NCI-H2107 treated with DMSO at 0.1 percent for 48 hours (cell line): ENCODE measurements at regions not wholly inside any gene's neighbourhood (a gene's known extent, or its start where the extent isn't known, plus 50 kb on each side); places are given as distances from the start of the nearest gene placed in this dataset.

Experiments used
- DNase-seq: peaks from one replicate; lab custom pipeline; 2025; ENCODE audit not compliant: unreplicated experiment; lab: John Stamatoyannopoulos, UW

- no peak for DNase-seq
Observed at GRCh38 chr7:46559194-46559832, 638.2 kb upstream of the IGFBP3 start.

DNA sequence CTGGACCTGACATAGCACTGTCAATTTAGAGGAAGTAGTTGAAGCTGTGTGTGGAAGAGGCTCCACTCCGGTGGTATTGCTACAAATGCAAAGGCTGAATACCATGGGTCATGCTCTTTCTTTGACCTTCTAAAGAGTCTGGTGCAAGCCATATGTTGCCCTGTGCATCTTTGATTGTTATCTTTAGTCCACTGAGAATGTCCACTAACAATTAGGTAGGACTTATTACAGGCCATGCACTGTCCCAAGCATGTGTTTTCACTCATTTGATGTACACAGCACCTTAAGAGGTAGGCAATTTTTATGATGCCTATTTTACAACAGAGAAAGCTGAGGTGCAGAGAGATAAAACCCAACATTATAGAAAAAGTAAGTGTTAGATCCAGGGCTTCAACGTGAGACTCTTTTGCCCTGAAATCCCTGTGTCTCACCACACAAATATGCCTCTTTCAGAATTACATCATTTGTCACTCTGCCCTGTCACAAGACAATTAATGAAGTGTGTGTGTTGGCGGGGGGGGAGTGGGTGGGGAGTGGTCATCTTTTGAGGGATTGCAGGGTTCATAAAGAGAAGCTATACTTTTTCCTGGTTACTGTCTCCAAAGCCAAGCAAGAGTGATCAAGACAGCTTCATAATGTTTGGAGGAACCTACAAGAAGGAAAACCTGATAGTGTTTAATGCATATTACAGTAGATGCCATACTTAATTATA, 637.6 kb upstream of the IGFBP3 start:
- DNase-seq: no peak

DNA sequence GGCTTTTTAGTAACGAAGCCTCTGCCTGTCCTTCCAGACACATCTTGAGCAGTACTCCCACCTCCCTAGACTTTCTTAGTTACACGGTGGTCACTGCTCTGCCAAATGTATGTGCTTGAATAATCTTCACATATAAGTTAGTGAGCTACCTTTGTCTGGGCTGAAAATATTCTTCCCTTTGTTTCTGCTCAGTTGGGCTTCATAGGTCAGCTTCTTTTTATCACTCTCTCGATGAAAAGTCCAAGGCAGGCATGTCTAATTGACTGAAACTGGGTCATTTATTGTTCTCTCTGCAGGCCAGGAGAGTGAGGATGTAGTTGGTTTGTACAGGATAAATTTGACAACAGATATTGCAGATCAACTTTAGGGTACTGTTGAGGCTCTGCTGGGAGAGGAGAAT, 636.7 kb upstream of the IGFBP3 start:
- no peak for DNase-seq

- no peak for DNase-seq
Observed at GRCh38 chr7:46557295-46557711, 636.2 kb upstream of the IGFBP3 start.

- DNase-seq: no peak
Observed at GRCh38 chr7:46554688-46555422, 633.8 kb upstream of the IGFBP3 start.

DNA sequence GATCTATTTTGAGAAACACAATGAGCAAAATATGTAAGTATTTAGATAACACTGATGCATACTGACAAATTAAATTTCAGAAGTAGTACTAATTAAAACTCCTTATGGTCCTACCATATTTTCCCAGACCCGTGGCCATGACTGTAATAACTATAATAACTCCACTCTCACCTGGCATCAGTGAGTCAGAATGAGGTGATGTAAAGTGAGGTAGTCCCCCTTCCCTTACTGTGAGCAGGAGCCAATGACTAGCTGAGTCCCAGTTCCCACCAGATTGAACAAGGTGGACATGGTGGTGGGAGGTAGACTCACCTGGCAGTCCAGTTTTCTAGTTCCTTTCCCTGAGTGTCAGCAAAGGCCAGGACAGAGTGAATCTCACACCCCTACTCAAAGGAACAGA, 630.5 kb upstream of the IGFBP3 start:
- no peak for DNase-seq

DNA sequence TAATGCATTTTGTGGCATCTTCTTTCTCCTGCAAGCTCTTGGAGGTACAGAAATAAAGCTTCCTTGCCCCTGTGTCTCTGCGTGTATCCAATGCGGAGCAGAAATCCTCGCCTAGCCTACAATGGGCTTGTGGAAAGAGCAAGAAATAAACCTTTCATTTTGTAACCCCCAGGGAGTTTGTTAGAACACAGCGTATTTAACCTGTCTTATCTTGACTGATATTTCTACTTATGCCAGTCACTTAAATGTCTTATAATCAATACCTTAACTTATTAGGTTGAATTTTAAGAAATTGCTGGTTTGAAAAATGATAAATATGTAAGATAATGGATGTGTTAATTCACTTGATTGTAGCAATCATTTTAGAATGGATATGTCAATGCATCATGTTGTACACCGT, 629.8 kb upstream of the IGFBP3 start:
- DNase-seq: no peak

DNA sequence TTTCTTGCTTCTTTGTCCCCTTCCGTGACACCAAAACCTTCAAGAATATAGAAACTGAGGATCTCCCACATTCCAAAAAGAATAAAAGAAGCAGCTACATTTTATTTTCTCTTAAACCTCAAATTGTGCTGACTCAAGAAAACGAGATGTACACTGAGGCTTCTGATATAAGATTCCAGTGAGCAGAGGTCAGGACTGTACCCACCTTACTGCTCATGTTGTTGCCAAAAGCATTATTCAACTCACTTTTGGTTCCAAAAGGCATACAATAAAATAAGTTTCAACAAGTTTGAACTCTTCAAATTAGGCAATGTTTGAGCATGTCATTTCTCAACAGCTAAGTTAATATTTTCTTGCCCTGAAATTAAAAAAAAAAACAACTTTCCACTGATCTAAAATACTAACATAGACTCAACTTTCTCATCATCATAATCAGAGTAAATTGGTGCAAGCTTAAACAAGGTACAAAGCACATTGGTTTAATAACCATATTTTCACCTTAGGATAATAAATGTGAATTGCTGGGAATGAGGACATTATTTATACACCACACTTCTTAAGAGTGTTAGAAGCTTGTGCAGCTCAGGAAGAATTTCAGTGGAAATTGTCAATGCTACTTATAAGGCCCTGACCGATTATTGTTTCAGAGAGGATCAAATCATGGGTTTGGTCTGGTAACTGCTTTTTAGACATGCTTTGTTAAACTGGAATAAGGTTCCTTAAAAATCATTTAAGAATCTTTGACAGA, 629.0 kb upstream of the IGFBP3 start:
- DNase-seq: no peak

GRCh38 chr7:46549347-46549746, 628.3 kb upstream of the IGFBP3 start:
- DNase-seq: no peak

DNA sequence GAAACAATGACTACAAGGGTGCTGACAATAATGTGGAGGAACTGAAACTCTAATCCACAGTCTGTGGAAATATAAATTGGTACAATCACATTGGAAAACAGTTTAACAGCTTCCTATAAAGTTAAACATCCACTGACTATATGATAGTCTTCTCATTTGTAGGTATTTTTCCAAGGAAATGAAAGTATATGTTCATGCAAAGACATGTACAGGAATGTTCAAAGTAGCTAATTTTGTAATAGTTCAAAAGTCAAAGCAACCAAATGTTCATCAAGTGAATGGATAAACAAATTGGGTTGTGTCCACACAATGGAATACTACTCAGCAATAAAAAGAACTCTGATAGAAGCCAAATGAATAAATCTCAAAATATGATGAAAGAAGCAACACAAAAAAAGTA, 626.0 kb upstream of the IGFBP3 start:
- no peak for DNase-seq

- no peak for DNase-seq
Observed at GRCh38 chr7:46545790-46546189, 624.7 kb upstream of the IGFBP3 start.

GRCh38 chr7:46544396-46545008, 623.4 kb upstream of the IGFBP3 start:
- DNase-seq: no peak

GRCh38 chr7:46542076-46542475, 621.0 kb upstream of the IGFBP3 start:
- DNase-seq: no peak

- DNase-seq: no peak
Observed at GRCh38 chr7:46539892-46540483, 618.9 kb upstream of the IGFBP3 start.

- no peak for DNase-seq
Observed at GRCh38 chr7:46537191-46537905, 616.3 kb upstream of the IGFBP3 start.

DNA sequence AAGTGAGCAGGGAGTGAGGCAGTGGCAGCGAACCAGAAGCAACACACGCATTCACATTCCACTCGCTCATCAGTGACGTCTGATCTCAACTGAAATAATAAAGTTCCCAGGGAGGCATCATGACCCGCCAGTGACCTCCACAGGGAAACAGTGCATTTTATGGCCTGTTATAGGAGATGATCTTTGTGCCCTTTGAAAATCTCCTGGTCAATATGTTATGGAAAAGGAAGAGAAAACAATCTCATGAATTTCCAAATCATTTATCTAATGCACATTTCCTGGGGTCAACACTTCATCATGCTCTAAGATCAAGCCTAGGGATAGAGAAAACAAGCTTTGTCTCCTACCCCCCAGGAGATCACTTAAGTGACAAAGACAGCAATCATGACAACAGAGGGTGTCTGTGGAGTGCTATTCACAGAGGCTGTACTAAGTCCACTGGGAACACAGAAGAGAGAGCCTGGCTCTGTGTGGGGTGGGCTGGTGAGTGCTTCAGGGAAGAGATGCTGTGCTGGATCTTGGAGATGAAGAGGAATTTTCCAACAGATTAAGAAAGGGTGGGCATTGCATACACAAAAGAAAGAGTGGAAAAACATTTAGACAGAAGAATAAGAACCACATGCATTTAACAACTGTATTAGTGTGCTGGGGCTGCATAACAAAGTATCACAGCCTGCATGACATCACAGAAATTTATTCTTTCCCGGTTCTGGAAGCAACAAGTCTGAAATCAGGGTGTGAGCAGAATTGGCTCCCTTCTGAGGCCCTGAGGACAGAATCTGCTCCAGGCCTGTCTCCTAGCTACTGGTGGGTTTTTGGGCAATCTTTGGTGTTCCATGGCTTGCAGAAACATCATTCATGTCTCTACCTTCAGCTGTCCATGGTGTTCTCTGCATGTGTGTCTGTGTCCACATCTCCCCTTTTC, 613.9 kb upstream of the IGFBP3 start:
- DNase-seq: no peak

GRCh38 chr7:46533946-46534345, 612.9 kb upstream of the IGFBP3 start:
- DNase-seq: no peak

- no peak for DNase-seq
Observed at GRCh38 chr7:46532571-46532970, 611.5 kb upstream of the IGFBP3 start.
